ENCODE measurements at regions not wholly inside any gene's neighbourhood (a gene's known extent, or its start where the extent isn't known, plus 50 kb on each side); places are given as distances from the start of the nearest gene placed in this dataset.

GRCh38 chr20:59388402-59388801, 88.0 kb downstream of the EDN3 start:
- in situ Hi-C loops (cut with MboI; ENCODE audit: low sequenced_read_pairs, unreplicated experiment): no loop called here
- DNase-seq (ENCODE audit: low spot score): no peak
- TF ChIP-seq, protein P1, sequence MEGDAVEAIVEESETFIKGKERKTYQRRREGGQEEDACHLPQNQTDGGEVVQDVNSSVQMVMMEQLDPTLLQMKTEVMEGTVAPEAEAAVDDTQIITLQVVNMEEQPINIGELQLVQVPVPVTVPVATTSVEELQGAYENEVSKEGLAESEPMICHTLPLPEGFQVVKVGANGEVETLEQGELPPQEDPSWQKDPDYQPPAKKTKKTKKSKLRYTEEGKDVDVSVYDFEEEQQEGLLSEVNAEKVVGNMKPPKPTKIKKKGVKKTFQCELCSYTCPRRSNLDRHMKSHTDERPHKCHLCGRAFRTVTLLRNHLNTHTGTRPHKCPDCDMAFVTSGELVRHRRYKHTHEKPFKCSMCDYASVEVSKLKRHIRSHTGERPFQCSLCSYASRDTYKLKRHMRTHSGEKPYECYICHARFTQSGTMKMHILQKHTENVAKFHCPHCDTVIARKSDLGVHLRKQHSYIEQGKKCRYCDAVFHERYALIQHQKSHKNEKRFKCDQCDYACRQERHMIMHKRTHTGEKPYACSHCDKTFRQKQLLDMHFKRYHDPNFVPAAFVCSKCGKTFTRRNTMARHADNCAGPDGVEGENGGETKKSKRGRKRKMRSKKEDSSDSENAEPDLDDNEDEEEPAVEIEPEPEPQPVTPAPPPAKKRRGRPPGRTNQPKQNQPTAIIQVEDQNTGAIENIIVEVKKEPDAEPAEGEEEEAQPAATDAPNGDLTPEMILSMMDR (IDR thresholded peaks at IDR 0.05; ENCODE audit: borderline replicate concordance, control extremely low read depth, extremely low read depth, insufficient read depth, missing control alignments): no peak

- DNase-seq (ENCODE audit: low spot score): no peak
- in situ Hi-C loops (cut with MboI; ENCODE audit: low sequenced_read_pairs, unreplicated experiment): no loop called here
- TF ChIP-seq, protein P1 (IDR thresholded peaks at IDR 0.05; ENCODE audit: borderline replicate concordance, control extremely low read depth, extremely low read depth, insufficient read depth, missing control alignments): no peak
Observed at GRCh38 chr20:59390437-59390836, 90.0 kb downstream of the EDN3 start.

DNA sequence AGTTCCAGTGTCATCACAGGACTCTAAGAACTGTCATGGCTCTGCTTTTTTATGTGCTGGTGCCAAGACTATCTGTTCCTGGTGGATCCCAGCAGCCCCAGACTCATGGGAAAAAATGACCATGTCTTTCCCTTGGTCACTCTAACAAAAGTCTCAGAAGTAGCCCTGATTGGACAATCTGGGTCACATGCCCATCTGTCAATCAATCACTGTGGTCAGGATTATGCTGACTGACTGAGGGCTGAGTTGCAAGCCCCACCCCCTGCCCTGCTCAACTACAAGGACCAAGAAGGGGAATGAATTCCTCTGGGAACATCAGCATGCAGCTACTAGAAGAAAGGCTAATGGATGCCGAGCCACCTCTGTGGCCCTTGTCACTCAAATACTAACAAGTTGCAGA, 91.6 kb downstream of the EDN3 start:
- TF ChIP-seq, protein P1 (IDR thresholded peaks at IDR 0.05; ENCODE audit: borderline replicate concordance, control extremely low read depth, extremely low read depth, insufficient read depth, missing control alignments): no peak
- in situ Hi-C loops (cut with MboI; ENCODE audit: low sequenced_read_pairs, unreplicated experiment): no loop called here
- no peak for DNase-seq (ENCODE audit: low spot score)

- DNase-seq (ENCODE audit: low spot score): no peak
- TF ChIP-seq, protein P1 (IDR thresholded peaks at IDR 0.05; ENCODE audit: borderline replicate concordance, control extremely low read depth, extremely low read depth, insufficient read depth, missing control alignments): no peak
- in situ Hi-C loops (cut with MboI; ENCODE audit: low sequenced_read_pairs, unreplicated experiment): no loop called here
Observed at GRCh38 chr20:59392736-59393135, 92.3 kb downstream of the EDN3 start.

GRCh38 chr20:59393142-59393541, 92.7 kb downstream of the EDN3 start:
- no peak for DNase-seq (ENCODE audit: low spot score)
- in situ Hi-C loops (cut with MboI; ENCODE audit: low sequenced_read_pairs, unreplicated experiment): no loop called here
- TF ChIP-seq, protein P1 (IDR thresholded peaks at IDR 0.05; ENCODE audit: borderline replicate concordance, control extremely low read depth, extremely low read depth, insufficient read depth, missing control alignments): no peak

GRCh38 chr20:59395729-59396128, 95.3 kb downstream of the EDN3 start:
- in situ Hi-C loops (cut with MboI; ENCODE audit: low sequenced_read_pairs, unreplicated experiment): no loop called here
- TF ChIP-seq, protein P1 (IDR thresholded peaks at IDR 0.05; ENCODE audit: borderline replicate concordance, control extremely low read depth, extremely low read depth, insufficient read depth, missing control alignments): no peak
- DNase-seq (ENCODE audit: low spot score): no peak
